GM13976 (cell line): ENCODE measurements at regions not wholly inside any gene's neighbourhood (a gene's known extent, or its start where the extent isn't known, plus 50 kb on each side); places are given as distances from the start of the nearest gene placed in this dataset.

Source experiments
- DNase-seq: peaks from one replicate; pipeline ENCODE4 v3.0.0; 2012; ENCODE audit warnings: low spot score
- CTCF ChIP-seq: IDR thresholded peaks from 2 replicates; pipeline ENCODE4 v1.5.1; 2012; ENCODE audit warnings: borderline replicate concordance, mild to moderate bottlenecking; ENCODE audit not compliant: insufficient read depth; ENCODE audit errors: extremely low read depth, missing control alignments, control extremely low read depth
- in situ Hi-C: fragments of 300-500 bp; cut with MboI; formaldehyde crosslinking; loops from one replicate; pipeline ENCODE4 v1.12.0; 2022; ENCODE audit warnings: low sequenced_read_pairs, mixed read lengths, inconsistent platforms; ENCODE audit not compliant: unreplicated experiment

- no peak for DNase-seq
- TF ChIP-seq CTCF: no peak
- in situ Hi-C loops: no loop called here
Measured at GRCh38 chr4:56086561-56086960, 137.8 kb downstream of the CEP135 start.

GRCh38 chr4:56086073-56086541, 137.4 kb downstream of the CEP135 start:
- no peak for DNase-seq
- in situ Hi-C loops: no loop called here
- TF ChIP-seq CTCF: no peak

GRCh38 chr4:56085275-56085674, 136.5 kb downstream of the CEP135 start:
- DNase-seq: no peak
- in situ Hi-C loops: no loop called here
- no peak for TF ChIP-seq CTCF

- no peak for TF ChIP-seq CTCF
- in situ Hi-C loops: no loop called here
- no peak for DNase-seq
Measured at GRCh38 chr4:56084851-56085250, 136.1 kb downstream of the CEP135 start.
